NB4 (cell line): ENCODE measurements at regions not wholly inside any gene's neighbourhood (a gene's known extent, or its start where the extent isn't known, plus 50 kb on each side); places are given as distances from the start of the nearest gene placed in this dataset.

Experiments
- MYC ChIP-seq: IDR thresholded peaks from 2 replicates; pipeline ENCODE4 v1.6.1; 2011; ENCODE audit warnings: low read depth, low read length
- TF ChIP-seq, protein P1 (sequence below): IDR thresholded peaks from 2 replicates; pipeline ENCODE4 v1.6.1; 2011; ENCODE audit warnings: low read depth, low read length
- TF ChIP-seq, protein P2 (sequence below): IDR thresholded peaks from one replicate; pipeline ENCODE4 v1.5.1; 2012; ENCODE audit warnings: low read depth, low read length

DNA sequence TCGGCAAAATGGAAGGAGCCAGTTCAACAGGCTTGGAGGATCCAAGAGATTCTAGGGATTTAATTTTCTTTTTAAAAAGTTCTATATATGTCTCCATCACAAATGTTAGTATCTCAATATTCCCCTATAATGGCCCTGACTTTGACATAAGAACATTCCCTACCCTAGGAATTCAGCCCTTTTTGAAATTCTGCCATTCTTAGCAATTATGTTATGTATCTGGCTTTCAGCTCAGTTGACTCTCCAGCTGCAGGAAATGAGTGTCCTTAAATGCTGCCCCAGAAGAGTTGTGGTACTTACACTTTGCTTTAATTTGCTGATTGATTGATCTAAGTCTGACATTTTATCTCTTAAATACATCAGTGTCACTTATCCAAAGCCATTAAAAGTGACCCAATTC is 1454.3 kb downstream of the FSTL5 start:
- TF ChIP-seq, protein P1, sequence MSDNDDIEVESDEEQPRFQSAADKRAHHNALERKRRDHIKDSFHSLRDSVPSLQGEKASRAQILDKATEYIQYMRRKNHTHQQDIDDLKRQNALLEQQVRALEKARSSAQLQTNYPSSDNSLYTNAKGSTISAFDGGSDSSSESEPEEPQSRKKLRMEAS, result no peak
- TF ChIP-seq, protein P2, sequence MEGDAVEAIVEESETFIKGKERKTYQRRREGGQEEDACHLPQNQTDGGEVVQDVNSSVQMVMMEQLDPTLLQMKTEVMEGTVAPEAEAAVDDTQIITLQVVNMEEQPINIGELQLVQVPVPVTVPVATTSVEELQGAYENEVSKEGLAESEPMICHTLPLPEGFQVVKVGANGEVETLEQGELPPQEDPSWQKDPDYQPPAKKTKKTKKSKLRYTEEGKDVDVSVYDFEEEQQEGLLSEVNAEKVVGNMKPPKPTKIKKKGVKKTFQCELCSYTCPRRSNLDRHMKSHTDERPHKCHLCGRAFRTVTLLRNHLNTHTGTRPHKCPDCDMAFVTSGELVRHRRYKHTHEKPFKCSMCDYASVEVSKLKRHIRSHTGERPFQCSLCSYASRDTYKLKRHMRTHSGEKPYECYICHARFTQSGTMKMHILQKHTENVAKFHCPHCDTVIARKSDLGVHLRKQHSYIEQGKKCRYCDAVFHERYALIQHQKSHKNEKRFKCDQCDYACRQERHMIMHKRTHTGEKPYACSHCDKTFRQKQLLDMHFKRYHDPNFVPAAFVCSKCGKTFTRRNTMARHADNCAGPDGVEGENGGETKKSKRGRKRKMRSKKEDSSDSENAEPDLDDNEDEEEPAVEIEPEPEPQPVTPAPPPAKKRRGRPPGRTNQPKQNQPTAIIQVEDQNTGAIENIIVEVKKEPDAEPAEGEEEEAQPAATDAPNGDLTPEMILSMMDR, result no peak
- TF ChIP-seq MYC, result no peak
